Pancreas (tissue), 10 donors: ENCODE measurements at regions not wholly inside any gene's neighbourhood (a gene's known extent, or its start where the extent isn't known, plus 50 kb on each side); places are given as distances from the start of the nearest gene placed in this dataset.

Source experiments
- ATAC-seq, 4 donors: fragments of 200-7000 bp; cut with Tn5 transposase; one replicate each; pipeline versions ENCODE4 v1.8.0 to v1.9.1; 2020; ENCODE audit warnings: mild to moderate bottlenecking in 4 of 4, moderate library complexity in 4 of 4
- DNase-seq, 6 donors: peaks; one replicate each; pipeline ENCODE4 v3.0.0-alpha.2; 2020
- FAIRE-seq: peaks from 2 replicates; lab custom pipeline; 2012; peaks lifted over from hg19 to GRCh38; lab: Jason Lieb, UNC
- H3K27ac ChIP-seq, 4 donors: fragments of 200-600 bp; sonication (generic); 1 replicate in 3 of 4; 2 replicates in 1 of 4; pipeline versions ENCODE4 v1.5.0 to v1.8.0; 2020
- H3K27me3 ChIP-seq, 4 donors: fragments of 200-600 bp; one replicate each; pipeline ENCODE4 v1.8.0; 2021
- H3K36me3 ChIP-seq, 3 donors: fragments of 200-600 bp; sonication (generic) in 1 of 3; one replicate each; pipeline versions ENCODE4 v1.5.0 to v1.8.0; 2020 to 2021
- H3K4me1 ChIP-seq, 3 donors: fragments of 200-600 bp; one replicate each; pipeline ENCODE4 v1.8.0; 2021
- H3K4me3 ChIP-seq, 4 donors: fragments of 200-600 bp; sonication (generic) in 2 of 4; one replicate each; pipeline versions ENCODE4 v1.5.0 to v1.8.0; 2020 to 2021
- H3K9me3 ChIP-seq, 4 donors: fragments of 200-600 bp; one replicate each; pipeline ENCODE4 v1.8.0; 2021
- CTCF ChIP-seq, 4 donors: fragments of 200-600 bp; sonication (generic) in 3 of 4; IDR thresholded peaks; one replicate each; pipeline versions ENCODE4 v1.5.0 to v1.8.0; 2021; ENCODE audit warnings: antibody characterized with exemption in 4 of 4
- WGBS, 2 donors: extraction: QIAGEN DNeasy Blood & Tissue Kit; methylation state at CpG; one replicate each; pipeline ENCODE4 v1.1.7; 2013; 5-methylcytosine and 5-hydroxymethylcytosine counted together
- intact Hi-C, 3 donors: fragments of 100-400 bp; cut with DNase I; formaldehyde crosslinking; loops; one replicate each; pipeline versions ENCODE4 v1.11.1 to v1.14.2; 2022
- donor health status: healthy with polysubstance abuse.
- donor health status: DM: no; HTN: no; CAD: no; lungs with moderate emphysema.
- donor health status: DM: no; HTN: no; CAD: no.
- donor health status: control.
- donor health status: control.
- donor health status: Bipolar disorder and iron deficiency.
- donor health status: DM: yes; HTN: yes; CAD: no.
- donor health status: DM: no; HTN: no; CAD: no.
- donor health status: DM: no; HTN: no; CAD: no.
- donor health status: DM: yes; HTN: yes; CAD: no.

- DNase-seq (no peak), ATAC-seq (no peak), FAIRE-seq (no peak)
- no peaks in the 10 kb centered on the region for H3K36me3 ChIP-seq
- H3K27me3 ChIP-seq, result no peaks in the 10 kb centered on the region
- no peak overlapping the region for H3K4me3 ChIP-seq
- 89 to 98% methylated on average over 3 of the region's 3 CpGs for WGBS, 2 donors
- H3K27ac ChIP-seq, result no peak overlapping the region
- intact Hi-C loops, result no loop called here
- no peaks in the 10 kb centered on the region for H3K9me3 ChIP-seq
- peaks cover 0 to 3% (median 0%) of the 10 kb centered on the region in 3 donors for H3K4me1 ChIP-seq
- TF ChIP-seq CTCF (IDR thresholded peaks at IDR 0.05), result no peak
Observed at GRCh38 chr5:74460694-74461093, 179.8 kb downstream of the ENC1 start.

- DNase-seq (no peak), FAIRE-seq (no peak), ATAC-seq (no peak)
- no peak overlapping the region for H3K4me3 ChIP-seq
- TF ChIP-seq CTCF (IDR thresholded peaks at IDR 0.05), result no peak
- peaks cover 0 to 3% (median 0%) of the 10 kb centered on the region in 3 donors for H3K4me1 ChIP-seq
- no peak overlapping the region for H3K27ac ChIP-seq
- no peaks in the 10 kb centered on the region for H3K9me3 ChIP-seq
- H3K27me3 ChIP-seq, result no peaks in the 10 kb centered on the region
- intact Hi-C loops, result no loop called here
- WGBS, 2 donors, result 91 to 94% methylated on average over 1 of the region's 1 CpG
- no peaks in the 10 kb centered on the region for H3K36me3 ChIP-seq
Observed at GRCh38 chr5:74459984-74460383, 180.5 kb downstream of the ENC1 start.

- TF ChIP-seq CTCF (IDR thresholded peaks at IDR 0.05), result no peak
- intact Hi-C loops, result no loop called here
- no peaks in the 10 kb centered on the region for H3K27me3 ChIP-seq
- no peak overlapping the region for H3K4me3 ChIP-seq
- ATAC-seq (no peak), DNase-seq (no peak), FAIRE-seq (no peak)
- no peak overlapping the region for H3K27ac ChIP-seq
- no peaks in the 10 kb centered on the region for H3K36me3 ChIP-seq
- no peaks in the 10 kb centered on the region for H3K4me1 ChIP-seq
- no peaks in the 10 kb centered on the region for H3K9me3 ChIP-seq
Observed at GRCh38 chr5:74457876-74458275, 182.7 kb downstream of the ENC1 start.

GRCh38 chr5:74454263-74455030 is 186.1 kb downstream of the ENC1 start:
- Histone ChIP-seq H3K36me3 (no peaks in the 10 kb centered on the region), H3K4me3 (no peak overlapping the region), H3K4me1 (no peaks in the 10 kb centered on the region), H3K27me3 (no peaks in the 10 kb centered on the region), H3K27ac (no peak overlapping the region), H3K9me3 (no peaks in the 10 kb centered on the region)
- intact Hi-C loops, result no loop called here
- FAIRE-seq (no peak), DNase-seq (no peak), ATAC-seq (no peak)
- WGBS, 2 donors, result 90 to 97% methylated on average over 7 of the region's 7 CpGs
- TF ChIP-seq CTCF (IDR thresholded peaks at IDR 0.05), result no peak

GRCh38 chr5:74452856-74453255 is 187.7 kb downstream of the ENC1 start:
- no peaks in the 10 kb centered on the region for H3K36me3 ChIP-seq
- no peak overlapping the region for H3K4me3 ChIP-seq
- H3K4me1 ChIP-seq, result no peaks in the 10 kb centered on the region
- intact Hi-C loops, result no loop called here
- TF ChIP-seq CTCF (IDR thresholded peaks at IDR 0.05), result no peak
- ATAC-seq (peak in 1 of 4 donors; percentile 25), DNase-seq (no peak), FAIRE-seq (no peak)
- H3K27me3 ChIP-seq, result no peaks in the 10 kb centered on the region
- WGBS, 2 donors, result 86 to 88% methylated on average over 5 of the region's 5 CpGs
- no peak overlapping the region for H3K27ac ChIP-seq
- H3K9me3 ChIP-seq, result no peaks in the 10 kb centered on the region
